T-helper 2 cell (primary cell): ENCODE measurements at regions not wholly inside any gene's neighbourhood (a gene's known extent, or its start where the extent isn't known, plus 50 kb on each side); places are given as distances from the start of the nearest gene placed in this dataset.

Experiments used
- DNase-seq, 5 experiments: peaks; one replicate each; pipeline versions ENCODE4 v3.0.0 to v3.0.0-alpha.2; 2012 to 2022

DNA sequence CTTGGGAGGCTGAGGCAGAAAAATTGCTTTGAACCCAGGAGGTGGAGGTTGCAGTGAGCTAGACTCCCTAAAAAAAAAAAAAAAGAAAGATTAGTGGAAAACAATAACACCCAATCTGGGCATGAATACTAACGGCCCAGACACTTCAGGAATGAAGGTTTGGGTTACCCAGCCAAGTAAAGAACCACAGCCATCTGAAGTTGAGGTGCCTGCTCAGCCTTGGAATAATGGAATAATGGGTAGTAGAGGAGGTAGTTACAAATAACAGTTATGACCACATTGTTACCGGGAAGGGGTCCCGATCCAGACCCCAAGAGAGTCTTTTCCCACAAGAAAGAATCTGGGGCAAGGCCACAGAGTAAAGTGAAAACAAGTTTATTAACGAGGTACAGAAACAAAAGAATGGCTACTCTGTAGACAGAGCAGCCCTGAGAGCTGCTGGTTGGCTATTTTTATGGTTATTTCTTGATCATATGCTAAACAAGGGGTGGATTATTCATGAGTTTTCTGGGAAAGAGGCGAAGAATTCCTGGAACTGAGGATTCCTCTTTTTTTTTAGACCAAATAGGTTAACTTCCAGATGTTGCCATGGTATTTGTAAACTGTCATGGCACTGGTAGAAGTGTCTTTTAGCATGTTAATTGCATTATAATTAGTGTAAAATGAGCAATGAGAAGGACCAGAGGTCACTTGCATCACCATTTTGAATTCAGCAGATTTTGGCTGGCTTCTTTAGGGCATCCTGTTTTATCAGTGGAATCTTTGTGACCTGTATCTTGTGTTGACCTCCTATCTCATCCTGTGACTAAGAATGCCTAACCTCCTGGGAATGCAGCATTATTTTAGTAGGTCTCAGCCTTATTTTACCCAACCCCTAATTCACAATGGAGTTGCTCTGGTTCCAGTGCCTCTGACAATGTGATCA lies 96.2 kb upstream of the HAAO start:
- DNase-seq, result no peak

DNA sequence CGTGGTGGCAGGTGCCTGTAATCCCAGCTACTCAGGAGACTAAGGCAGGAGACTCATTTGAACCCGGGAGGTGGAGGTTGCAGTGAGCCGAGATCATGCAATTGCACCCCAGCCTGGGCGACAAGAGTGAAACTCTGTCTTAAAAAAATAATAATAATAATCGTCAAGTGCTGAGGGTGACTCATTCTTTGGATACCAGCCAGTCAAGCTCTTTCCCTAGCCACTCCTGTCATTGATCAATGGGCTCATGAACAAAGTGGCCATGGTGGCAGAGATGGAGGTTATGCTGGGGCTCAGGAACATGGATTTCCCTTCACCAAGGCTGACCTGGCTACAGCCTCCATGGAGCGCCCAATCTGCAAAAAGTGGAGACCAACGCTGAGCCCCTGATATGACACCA lies 94.5 kb upstream of the HAAO start:
- DNase-seq, result no peak

DNA sequence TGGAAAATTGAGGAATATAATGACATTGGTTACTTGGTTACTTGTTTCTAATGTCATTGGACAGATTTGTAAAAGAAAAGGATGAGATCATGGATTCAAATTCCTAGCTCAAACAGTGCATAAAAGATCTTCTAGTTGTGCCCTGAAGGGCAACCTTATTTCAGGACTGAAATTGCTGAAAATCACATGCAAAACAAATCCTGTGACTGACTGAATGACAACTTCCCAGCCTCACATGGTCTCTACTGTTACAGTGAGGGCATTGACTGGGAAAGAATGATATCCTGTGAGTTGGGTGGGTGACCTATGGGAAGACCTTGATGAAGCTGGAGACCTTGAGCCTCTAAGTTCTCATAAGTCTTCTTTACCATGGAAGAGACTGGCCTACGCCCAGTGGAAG lies 90.4 kb upstream of the HAAO start:
- DNase-seq, result no peak

DNA sequence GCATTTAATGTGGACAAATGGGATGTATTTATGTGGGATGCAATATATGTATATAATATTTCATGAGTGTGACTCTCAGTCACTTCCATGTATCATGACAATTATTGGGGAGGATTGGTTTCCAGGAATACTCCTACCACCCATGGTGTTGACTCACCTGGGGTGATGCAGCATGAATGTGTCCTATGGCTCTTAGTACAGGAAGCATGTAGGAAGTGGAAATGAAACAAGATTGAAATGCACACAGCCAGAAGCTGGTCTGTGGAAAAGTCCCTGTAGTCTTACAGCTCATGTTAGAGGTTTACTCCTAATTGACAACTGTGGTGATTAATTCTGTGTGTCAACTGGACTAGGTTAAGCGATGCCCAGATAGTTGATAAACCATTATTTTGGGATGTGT lies 89.3 kb upstream of the HAAO start:
- no peak for DNase-seq

DNA sequence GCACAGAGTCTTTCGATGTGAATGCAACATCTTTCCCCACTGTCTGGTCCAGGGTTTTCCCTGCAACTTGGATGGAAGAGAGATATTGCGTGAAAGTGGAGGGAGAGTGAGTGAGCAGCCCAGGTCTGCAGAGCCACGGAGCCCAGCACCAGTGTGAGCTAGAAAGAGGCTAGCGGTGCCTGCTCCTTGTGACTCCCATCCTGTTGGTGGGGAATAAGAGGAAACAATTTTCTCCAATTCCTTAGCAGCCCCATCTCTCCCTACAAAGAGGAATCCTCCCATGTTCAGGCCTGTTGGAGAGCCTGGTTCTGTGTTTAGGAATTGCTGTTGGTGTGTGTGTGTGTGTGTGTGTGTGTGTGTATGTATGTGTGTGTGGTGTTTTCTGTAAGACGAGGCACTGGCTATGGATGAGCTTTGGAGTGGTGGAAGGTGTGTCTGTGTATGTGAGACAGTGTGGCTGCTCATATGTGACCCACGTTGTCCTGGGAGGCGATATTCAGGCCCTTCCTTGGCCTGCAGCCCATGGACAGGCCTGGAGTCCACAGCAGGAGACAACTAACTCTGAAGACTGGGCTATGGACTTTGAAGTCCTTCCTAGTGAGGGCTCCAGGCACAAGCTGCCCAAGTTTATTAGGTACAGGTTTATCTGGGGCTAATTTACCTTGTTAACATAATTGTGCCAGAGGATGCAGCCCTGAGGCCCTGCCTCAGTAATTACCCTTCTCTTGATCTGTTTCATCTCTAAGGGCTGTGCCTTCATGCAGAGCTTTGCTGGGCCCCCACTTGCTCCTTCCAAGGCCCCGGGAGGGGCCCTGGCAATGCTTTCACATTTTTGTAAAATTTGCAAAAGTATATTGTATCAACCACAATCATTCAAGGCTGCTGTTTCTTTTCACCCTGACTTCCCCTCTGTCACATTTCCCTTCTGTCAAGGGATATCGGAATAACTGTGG lies 88.6 kb upstream of the HAAO start:
- DNase-seq, result no peak

DNA sequence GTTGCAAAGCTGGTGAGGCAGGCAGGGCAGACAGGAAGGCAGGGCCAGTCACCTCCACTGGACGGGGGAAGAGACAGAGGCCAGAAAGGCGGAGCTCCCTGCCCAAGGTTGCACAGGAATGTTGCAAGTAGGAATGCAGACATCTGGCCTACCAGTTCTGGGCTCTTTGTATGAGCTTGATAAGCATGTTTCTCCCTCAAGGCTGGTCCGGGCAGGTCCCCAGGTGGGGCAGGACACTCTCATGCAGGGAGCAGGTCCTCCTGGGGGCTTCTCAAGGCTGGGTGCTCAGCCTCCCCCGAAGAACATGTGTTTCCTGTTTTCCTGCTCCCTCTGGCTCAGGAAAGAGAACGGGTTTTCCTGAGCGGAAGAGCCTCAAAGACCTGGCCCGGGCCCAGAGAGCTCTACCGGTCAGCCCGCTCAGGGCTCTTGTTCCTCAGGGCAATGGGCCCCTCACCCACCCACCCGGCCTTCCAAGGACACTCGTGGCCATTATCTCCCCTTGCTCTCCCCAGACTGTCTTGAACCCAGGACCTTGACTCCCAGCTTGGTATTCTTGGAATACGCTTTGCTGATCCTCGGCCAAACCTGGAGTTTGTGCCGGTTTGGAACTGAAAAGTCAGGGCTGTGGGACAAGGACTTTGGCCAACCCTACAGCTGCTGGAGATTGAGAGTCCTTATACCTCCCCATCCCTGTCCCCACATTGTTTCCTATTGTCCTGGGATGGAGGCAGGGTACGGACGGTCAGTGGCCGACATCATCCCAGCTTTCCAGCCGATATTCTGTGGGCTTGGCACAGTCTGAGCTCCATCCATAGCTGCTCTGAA lies 87.7 kb upstream of the HAAO start:
- no peak for DNase-seq

DNA sequence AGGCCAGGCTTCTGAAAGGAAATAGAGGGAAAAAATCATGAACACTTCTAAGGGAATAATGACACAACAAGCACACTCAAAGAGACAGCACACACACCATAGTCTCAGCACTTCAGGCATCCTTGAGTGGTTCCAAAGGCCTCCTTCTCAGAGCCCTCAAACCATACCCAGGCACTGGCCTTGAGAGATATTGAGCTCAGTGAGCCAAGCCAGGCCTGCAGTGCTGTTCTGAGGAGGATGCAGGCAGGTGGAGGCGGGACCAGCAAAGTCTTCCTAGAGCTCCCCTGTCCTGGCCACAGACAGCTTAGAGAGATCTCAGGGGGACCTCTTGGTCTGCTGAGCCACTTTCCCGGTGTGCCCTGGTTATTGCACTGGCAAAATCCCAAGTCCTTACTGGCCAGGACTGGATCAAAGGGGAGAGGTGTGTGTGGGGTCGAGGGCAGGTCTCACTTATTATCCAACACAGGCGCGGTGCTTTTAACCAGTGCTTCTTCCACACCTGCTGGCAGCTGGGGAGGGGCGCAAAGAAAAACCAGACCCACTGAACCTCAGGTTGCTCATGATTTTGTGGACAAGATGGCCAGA lies 86.8 kb upstream of the HAAO start:
- DNase-seq, result no peak

DNA sequence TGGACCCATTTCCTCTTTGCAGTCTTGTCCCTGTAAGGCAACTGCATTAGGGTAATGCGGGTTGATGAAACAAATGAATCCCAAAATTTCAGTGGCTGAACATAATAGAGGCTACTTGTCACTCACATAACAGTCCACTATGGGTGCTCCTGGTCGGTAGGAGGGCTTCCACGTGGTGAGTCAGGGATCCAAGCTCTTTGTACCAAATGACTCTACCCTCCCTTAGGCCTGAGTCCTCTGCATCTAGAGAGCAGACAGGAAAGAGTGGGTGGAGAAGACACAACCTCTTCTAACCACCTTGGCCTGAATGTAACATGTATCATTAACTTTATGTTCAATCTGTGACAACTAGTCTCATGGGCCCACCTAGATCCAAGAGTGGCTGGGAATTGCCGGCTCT lies 86.2 kb upstream of the HAAO start:
- DNase-seq, result peak in 1 of 5 experiments; percentile 5

DNA sequence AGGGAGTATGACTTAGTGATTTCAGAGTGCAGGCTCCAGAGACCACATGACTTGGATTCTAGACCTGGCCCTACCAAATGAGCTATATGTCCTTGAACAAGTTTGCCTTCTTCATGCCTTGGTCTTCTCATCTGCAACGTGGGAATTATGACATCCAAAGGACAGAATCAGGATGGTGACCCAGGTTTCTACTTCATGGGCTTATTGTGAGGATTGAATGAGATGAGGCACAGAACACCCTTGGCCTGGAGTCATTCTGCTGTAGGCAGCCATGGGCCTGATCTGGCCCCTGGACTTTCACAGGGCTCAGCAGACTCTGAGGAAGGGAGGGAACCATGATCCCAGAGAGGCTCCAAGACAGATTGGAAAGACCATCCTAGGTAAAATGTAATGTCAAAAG lies 85.6 kb upstream of the HAAO start:
- DNase-seq, result no peak

DNA sequence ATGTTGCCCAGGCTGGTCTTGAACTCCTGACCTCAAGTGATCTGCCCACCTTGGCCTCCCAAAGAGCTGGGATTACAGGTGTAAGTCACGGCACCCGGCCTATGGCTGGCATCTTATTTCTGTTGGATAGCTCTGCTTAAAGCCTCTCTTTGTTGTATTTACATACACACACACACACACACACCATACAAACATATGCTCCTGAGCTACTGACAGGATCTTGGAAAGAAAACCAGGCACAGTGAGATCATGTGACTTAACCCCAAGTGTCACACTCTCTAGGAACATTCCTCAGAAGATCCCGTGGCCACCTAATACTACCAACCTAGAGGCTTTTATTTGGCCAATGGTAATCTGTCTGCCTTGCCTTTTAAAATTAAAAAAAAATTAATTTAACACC lies 85.1 kb upstream of the HAAO start:
- no peak for DNase-seq

DNA sequence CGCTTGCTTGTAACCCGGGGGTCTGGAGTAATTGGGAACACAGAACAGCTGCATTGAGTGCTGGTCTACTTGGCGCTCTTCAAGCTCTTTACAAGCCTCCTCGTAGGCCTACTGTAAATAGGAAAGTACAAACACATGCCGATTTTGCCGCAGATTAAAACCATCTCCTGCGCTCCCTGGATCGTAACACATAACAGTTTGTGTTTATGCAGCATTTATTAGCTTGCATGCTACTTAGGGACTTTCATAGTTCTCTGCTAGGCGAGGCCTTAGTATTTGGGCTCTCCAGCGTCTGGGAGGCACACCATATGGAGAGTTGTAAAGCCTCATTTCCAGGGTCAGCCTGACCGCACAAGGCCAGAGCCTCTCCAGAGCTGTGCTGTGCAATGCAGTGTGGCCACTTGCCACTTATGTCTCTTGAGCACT lies 84.0 kb upstream of the HAAO start:
- no peak for DNase-seq

DNA sequence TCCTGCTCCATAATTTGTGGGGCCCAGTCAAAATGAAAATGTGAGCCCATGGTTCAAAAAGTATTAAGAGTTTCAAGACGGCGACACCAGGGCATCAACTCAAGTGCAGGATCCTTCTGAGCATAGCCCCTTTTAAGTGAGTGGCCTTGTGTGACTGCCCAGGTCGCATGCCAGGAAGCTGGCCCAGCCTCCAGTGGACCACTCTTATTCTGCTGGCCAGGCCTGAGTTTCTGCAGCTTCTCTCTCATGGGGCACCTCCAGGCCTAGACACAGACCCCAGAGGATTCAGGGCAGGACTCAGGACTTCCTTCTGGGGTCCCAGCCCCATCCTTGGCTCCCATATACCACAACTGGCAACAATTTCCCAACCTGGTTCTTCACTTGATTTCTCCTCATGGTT lies 83.5 kb upstream of the HAAO start:
- no peak for DNase-seq

DNA sequence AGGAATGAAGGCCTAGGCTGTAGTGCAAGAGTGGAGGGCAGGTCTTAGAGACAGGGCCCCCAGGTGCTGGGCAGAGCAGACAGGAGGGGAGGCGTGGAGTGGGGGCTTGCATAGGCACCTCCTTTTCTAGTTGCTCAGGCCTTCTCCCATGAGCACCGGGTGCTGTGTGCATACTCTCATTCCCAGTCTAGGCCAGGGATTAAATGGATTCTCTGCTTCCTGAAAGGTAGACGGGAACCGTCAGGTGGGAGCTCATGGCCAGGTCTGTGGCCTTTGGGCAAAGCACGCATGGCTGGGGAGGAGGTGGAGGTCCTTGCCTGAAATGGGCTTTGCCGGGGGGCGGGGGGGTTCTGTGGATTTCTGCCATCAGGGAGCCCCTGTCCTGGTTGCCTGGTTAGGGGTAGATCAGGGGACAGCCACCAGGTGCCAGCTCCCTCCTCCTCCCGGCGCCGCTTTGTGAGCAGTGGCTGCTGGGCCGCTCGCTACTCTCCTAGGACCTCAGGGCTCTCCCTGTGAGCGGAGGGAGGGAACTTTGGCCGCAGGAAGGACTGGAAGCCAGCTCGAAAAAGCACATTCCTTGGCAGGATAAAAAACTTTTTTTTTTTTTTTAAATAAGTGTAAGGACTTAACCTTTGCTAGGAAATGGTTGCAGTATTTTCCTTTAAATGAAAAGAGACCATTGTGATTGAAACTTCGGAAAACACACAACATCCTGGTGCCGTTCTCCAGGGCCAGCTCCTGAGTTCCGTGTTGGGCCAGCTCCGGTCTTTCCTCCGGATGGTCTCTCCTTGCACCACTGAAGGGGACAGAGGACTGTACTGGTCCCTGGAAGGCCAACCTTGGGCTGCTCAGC lies 82.8 kb upstream of the HAAO start:
- no peak for DNase-seq

DNA sequence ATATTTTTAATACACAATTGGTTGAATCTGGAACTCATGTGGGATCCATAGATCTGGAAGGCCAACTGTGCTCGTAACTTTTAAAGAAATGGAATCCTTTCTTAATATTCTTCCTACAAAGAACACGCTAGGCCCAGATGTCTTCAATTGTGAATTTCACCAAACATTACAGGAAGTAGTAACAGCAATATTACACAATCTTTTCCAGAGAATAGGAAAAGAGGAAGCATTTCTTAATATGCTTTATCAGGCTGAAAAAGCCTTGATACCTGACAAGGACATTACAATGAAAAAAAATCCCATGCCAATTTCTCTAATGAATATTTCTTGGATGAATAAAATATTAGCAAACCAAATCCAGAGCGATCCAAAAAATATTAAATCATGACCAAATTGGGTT lies 80.3 kb upstream of the HAAO start:
- no peak for DNase-seq

DNA sequence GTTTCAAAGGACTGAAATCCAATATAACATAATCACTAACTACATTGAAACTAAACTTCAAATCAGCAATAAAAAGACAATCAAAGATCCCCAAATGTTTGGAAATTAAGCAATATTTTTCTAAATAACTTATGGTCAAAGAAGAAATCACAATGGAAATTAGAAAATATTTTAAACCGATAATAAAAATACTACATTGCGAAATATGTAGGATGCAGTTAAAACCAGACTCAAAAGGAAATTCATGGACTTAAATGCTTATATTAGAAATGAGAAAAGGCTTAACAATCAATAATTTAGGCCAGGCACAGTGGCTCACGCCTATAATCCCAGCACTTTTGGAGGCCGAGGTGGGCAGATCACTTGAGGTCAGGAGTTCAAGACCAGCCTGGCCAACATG lies 79.0 kb upstream of the HAAO start:
- no peak for DNase-seq

DNA sequence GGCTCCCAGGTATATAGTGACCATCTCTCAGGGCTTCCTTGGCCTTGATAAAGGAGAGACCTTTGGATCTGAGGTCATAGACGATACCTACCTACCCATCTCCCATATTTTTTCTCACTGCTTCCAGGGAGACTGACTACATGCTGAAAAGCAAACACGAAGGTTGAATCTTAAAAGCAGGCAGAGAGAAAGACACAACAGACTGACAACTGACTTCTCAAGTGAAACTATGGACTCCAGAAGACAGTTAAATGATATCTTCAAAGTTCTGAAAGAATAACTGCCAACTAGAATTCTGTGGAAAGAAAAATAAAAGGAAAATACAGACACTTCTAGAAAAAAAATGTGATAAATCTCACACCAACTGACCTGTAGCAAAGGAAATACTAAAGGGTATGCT lies 76.5 kb upstream of the HAAO start:
- DNase-seq, result no peak

DNA sequence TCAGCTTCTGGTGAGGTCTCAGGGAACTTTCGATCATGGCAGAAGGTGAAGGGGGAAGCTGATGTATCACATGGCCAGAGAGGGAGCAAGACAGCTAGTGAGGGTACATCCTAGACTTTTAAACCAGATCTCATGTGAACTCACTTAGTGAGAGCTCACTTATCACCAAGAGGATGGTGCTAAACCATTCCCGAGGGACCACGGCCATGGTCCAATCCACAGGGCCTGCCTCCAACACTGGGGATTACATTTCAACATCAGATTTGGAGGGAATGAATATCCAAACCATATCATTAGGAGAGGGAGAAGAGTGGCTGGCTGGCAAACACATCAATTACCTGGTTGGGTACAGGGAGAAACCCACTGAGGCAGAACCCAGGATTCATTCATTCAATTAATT lies 75.7 kb upstream of the HAAO start:
- no peak for DNase-seq

DNA sequence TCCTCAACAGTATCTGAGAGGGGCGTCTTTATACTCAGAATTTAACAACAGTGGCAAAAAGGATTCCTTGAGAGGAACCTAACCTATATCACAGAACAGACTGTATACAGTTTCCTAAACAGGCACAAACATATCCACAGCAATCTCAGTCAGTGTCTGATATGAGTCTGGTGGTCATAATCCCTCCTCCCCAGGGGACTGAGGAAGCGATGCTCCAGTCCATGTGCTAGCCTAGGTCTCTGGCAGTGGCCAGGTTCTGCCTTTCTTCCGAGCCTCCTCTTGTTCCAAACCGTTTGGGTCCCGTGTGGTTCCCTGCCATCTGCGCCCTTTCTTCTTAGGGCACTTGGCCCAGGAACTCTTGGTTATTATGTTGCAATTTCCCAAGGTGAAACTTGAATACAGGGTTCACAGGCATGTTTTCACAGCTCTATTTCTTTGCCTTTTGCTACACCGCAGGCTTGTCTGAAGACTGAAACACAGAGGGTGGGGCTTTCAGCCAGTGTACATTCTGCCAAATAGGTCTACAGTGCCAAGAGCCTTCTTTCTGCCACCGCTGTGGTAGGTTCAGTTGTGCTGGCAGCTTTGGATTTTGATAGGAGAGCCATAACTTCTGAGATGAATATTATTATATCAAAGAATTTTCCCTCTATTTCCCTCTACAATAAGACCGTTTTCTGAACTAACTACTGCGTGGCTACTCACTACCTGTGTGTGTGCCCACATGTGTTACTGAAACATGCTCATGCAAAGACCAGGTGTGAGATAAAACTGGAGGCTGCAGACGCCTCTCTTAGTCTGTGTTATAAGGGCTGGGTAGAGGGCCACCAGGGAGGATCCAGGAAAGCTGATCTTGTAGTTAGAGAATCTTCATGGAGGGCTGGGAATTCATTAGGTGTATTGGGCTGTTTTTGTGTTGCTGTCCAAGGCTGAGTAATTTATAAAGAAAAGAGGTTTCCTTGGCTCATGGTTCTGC lies 75.0 kb upstream of the HAAO start:
- DNase-seq, result no peak

DNA sequence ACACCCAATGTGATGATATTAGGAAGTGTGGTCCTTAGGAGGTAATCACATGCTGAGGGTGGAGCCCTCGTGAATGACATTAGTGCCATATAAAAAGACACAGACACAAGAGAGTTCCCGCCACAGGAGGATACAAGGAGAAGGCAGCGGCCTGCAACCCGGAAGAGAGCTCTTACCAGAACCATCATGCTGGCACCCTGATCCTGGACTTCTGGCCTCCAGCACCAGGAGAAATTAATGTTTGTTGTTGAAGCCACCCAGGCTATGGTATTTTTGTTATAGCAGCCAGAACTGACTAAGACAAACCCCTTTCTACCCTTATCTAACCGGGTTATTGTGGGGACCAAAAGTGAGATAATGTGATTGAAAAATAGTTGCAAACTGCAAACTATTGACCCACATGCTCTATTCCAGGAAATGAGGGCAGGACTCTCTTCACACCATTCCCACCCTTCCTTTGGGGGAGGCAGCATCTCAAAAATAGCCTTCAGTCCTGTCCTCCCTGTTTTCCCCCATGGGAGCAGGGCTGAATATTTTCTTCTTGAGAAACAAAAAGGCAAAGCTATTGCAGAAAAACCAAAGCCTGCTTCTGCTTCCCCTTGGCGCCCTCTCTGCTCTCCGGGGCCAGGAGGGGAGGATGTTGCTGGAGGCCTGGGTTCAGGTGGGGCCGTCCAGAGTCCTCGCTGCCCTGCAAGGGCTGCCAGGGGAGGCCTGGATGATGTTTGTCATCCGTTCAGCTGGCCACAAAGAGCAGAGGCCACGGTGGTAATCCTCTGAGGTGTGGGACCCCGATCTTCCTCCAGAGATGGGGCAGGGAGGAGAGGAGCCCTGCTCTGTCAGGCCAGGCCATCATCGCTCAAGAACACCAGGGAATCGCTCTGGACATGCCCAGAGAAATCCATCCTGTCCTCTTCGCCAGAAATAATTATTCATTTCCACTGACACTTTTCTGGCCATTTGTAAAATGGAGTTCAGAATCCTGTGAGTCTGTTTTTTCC lies 73.8 kb upstream of the HAAO start:
- no peak for DNase-seq
